ENCODE measurements at regions not wholly inside any gene's neighbourhood (a gene's known extent, or its start where the extent isn't known, plus 50 kb on each side); places are given as distances from the start of the nearest gene placed in this dataset.

DNA sequence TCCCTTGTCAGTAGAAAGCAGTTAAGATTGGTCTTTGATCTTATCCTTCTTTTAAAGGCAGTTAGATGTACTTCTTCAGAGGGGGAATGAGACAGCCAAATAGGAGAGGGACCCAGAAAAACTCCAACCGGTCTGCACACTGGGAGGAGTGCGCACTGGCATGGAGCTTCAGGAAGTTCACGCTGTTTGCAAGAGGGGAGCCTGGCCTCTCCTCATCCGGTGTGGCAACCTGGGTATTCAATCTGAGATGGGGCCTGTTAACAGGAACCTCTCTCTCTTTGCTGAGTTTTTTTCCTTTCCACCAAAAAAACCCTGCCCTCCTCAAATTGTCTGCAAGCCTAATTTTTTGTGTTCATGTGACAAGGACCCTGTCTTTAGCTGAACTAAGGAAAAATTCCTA lies 162.5 kb upstream of the OLIG3 start:
- Histone ChIP-seq H3K9me2 (no peaks in the 10 kb centered on the region), H3K9me3 (no peaks in the 10 kb centered on the region; the same call in 1 of the 2 replicates), H3K27ac (ENCODE audit: low read depth in 2 of 2, low read length in 1 of 2) (no peak overlapping the region), H3K9ac (no peak overlapping the region), H3K4me1 (ENCODE audit: control insufficient read depth in 1 of 2, insufficient read depth in 2 of 2, low read depth in 1 of 2, low read length in 1 of 2) (no peaks in the 10 kb centered on the region), H3K27me3 (ENCODE audit: insufficient read depth) (no peaks in the 10 kb centered on the region), H3K36me3 (replicated peaks in 1 of 2; ENCODE audit: control insufficient read depth in 1 of 2, insufficient read depth in 2 of 2, low read length in 1 of 2) (no peaks in the 10 kb centered on the region), H3F3A (replicated peaks; ENCODE audit: insufficient read depth) (no peaks in the 10 kb centered on the region), H3K79me2 (ENCODE audit: insufficient read depth) (no peaks in the 10 kb centered on the region), H3K4me3 (ENCODE audit: low read depth in 2 of 2, low read length in 1 of 2) (no peak overlapping the region), H2AFZ (ENCODE audit: low read depth) (no peak overlapping the region), H4K20me1 (ENCODE audit: insufficient read depth) (no peaks in the 10 kb centered on the region), H3K4me2 (no peak overlapping the region)
- no peak for DNase-seq
- CTCF ChIA-PET: no interaction called here
- TF ChIP-seq NRF1 (IDR thresholded peaks at IDR 0.05; ENCODE audit: low read depth, low read length) (no peak), MEF2A (IDR thresholded peaks at IDR 0.05; ENCODE audit: borderline replicate concordance, low read depth) (no peak), GABPA (IDR thresholded peaks at IDR 0.05; ENCODE audit: low read depth) (no peak), GATA2 (CRISPR knock-in tag; IDR thresholded peaks at IDR 0.05) (no peak), SIN3A (IDR thresholded peaks at IDR 0.05; ENCODE audit: borderline replicate concordance, low read depth, low read length) (no peak), POLR2AphosphoS5 (IDR thresholded peaks at IDR 0.05; ENCODE audit: low read depth, low read length) (no peak), SMC3 (IDR thresholded peaks at IDR 0.05; ENCODE audit: low read depth, low read length) (no peak), ELF1 (IDR thresholded peaks at IDR 0.05) (no peak), RFX5 (IDR thresholded peaks at IDR 0.05; ENCODE audit: low read length) (no peak)
- TF ChIP-seq, protein P1, sequence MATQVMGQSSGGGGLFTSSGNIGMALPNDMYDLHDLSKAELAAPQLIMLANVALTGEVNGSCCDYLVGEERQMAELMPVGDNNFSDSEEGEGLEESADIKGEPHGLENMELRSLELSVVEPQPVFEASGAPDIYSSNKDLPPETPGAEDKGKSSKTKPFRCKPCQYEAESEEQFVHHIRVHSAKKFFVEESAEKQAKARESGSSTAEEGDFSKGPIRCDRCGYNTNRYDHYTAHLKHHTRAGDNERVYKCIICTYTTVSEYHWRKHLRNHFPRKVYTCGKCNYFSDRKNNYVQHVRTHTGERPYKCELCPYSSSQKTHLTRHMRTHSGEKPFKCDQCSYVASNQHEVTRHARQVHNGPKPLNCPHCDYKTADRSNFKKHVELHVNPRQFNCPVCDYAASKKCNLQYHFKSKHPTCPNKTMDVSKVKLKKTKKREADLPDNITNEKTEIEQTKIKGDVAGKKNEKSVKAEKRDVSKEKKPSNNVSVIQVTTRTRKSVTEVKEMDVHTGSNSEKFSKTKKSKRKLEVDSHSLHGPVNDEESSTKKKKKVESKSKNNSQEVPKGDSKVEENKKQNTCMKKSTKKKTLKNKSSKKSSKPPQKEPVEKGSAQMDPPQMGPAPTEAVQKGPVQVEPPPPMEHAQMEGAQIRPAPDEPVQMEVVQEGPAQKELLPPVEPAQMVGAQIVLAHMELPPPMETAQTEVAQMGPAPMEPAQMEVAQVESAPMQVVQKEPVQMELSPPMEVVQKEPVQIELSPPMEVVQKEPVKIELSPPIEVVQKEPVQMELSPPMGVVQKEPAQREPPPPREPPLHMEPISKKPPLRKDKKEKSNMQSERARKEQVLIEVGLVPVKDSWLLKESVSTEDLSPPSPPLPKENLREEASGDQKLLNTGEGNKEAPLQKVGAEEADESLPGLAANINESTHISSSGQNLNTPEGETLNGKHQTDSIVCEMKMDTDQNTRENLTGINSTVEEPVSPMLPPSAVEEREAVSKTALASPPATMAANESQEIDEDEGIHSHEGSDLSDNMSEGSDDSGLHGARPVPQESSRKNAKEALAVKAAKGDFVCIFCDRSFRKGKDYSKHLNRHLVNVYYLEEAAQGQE (IDR thresholded peaks at IDR 0.05; ENCODE audit: low read depth, low read length): no peak
- TF ChIP-seq, protein P2, sequence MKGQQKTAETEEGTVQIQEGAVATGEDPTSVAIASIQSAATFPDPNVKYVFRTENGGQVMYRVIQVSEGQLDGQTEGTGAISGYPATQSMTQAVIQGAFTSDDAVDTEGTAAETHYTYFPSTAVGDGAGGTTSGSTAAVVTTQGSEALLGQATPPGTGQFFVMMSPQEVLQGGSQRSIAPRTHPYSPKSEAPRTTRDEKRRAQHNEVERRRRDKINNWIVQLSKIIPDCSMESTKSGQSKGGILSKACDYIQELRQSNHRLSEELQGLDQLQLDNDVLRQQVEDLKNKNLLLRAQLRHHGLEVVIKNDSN (IDR thresholded peaks at IDR 0.05; ENCODE audit: borderline replicate concordance, low read depth): no peak
- 20% methylated on average over 3 of the region's 4 CpGs for WGBS (ENCODE audit: low lambda C conversion rate)
- POLR2A ChIA-PET: no interaction called here

DNA sequence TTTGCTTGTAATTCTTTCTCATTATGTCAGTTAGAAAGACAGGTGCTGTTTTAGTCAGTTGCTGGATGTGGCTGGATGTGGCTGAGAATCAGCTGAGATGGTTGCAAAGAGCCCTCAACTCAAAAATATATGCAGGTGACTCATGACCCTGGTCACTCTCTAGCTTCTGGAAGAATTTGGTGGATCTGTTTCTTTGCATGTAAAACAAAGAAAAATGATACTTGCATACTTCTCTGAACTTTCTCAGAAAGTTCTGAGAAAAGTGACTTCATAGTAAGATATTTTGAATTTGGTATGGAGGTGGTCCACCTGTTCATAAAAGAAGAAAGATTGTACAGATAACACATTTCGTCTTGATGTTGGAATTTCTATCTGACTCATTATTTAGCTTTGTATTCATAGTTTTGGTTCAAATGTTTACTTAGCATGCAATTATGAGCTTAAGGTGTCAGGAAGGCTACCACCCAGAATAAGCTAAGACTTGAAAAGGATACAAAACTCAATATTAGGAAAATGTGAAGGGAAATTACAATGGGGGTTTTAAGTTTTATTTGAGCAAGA lies 163.2 kb upstream of the OLIG3 start:
- H3F3A ChIP-seq (replicated peaks; ENCODE audit: insufficient read depth): no peaks in the 10 kb centered on the region
- H3K9me2 ChIP-seq: no peaks in the 10 kb centered on the region
- H3K4me3 ChIP-seq (ENCODE audit: low read depth in 2 of 2, low read length in 1 of 2): no peak overlapping the region
- no peaks in the 10 kb centered on the region for H4K20me1 ChIP-seq (ENCODE audit: insufficient read depth)
- H3K9me3 ChIP-seq: no peaks in the 10 kb centered on the region; the same call in 1 of the 2 replicates
- H3K9ac ChIP-seq: no peak overlapping the region
- H3K79me2 ChIP-seq (ENCODE audit: insufficient read depth): no peaks in the 10 kb centered on the region
- H3K27ac ChIP-seq (ENCODE audit: low read depth in 2 of 2, low read length in 1 of 2): no peak overlapping the region
- DNase-seq: no peak
- TF ChIP-seq GABPA (IDR thresholded peaks at IDR 0.05; ENCODE audit: low read depth) (no peak), RCOR1 (IDR thresholded peaks at IDR 0.05; ENCODE audit: low read length) (no peak), POLR2AphosphoS5 (IDR thresholded peaks at IDR 0.05; ENCODE audit: low read depth, low read length) (no peak)
- TF ChIP-seq, protein P3, sequence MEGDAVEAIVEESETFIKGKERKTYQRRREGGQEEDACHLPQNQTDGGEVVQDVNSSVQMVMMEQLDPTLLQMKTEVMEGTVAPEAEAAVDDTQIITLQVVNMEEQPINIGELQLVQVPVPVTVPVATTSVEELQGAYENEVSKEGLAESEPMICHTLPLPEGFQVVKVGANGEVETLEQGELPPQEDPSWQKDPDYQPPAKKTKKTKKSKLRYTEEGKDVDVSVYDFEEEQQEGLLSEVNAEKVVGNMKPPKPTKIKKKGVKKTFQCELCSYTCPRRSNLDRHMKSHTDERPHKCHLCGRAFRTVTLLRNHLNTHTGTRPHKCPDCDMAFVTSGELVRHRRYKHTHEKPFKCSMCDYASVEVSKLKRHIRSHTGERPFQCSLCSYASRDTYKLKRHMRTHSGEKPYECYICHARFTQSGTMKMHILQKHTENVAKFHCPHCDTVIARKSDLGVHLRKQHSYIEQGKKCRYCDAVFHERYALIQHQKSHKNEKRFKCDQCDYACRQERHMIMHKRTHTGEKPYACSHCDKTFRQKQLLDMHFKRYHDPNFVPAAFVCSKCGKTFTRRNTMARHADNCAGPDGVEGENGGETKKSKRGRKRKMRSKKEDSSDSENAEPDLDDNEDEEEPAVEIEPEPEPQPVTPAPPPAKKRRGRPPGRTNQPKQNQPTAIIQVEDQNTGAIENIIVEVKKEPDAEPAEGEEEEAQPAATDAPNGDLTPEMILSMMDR (IDR thresholded peaks at IDR 0.05): no peak
- TF ChIP-seq, protein P2 (IDR thresholded peaks at IDR 0.05; ENCODE audit: borderline replicate concordance, low read depth): no peak
- ChIA-PET POLR2A (no interaction called here), CTCF (no interaction called here)
- H3K4me2 ChIP-seq: no peak overlapping the region
- no peaks in the 10 kb centered on the region for H3K27me3 ChIP-seq (ENCODE audit: insufficient read depth)
- no peaks in the 10 kb centered on the region for H3K36me3 ChIP-seq (replicated peaks in 1 of 2; ENCODE audit: control insufficient read depth in 1 of 2, insufficient read depth in 2 of 2, low read length in 1 of 2)
- no peaks in the 10 kb centered on the region for H3K4me1 ChIP-seq (ENCODE audit: control insufficient read depth in 1 of 2, insufficient read depth in 2 of 2, low read depth in 1 of 2, low read length in 1 of 2)
- no peak overlapping the region for H2AFZ ChIP-seq (ENCODE audit: low read depth)
- WGBS (ENCODE audit: low lambda C conversion rate): 0% methylated on average over 1 of the region's 1 CpG

Data from SK-N-SH (cell line).